MM.1S (cell line): ENCODE measurements at regions not wholly inside any gene's neighbourhood (a gene's known extent, or its start where the extent isn't known, plus 50 kb on each side); places are given as distances from the start of the nearest gene placed in this dataset.
"Not testable (repeated sequence)": the region's sequence is repeated elsewhere in the genome, so short reads cannot be mapped to it uniquely, and the experiment has no call there.

Source experiments
- EZH2 ChIP-seq: fragments of 300-600 bp; sonication (generic); optimal IDR thresholded peaks from 2 replicates; pipeline ENCODE3; 2017; ENCODE audit warnings: low read depth, mild to moderate bottlenecking, antibody characterized with exemption, low read length, mixed read lengths
- EZH2phosphoT487 ChIP-seq: fragments of 300-600 bp; sonication (generic); IDR thresholded peaks from 2 replicates; pipeline ENCODE4 v1.6.1; 2018; ENCODE audit warnings: antibody characterized with exemption, low read length
- TF ChIP-seq, protein P1 (sequence below): fragments of 300-600 bp; sonication (generic); IDR thresholded peaks from 2 replicates; pipeline ENCODE4 v1.5.1; 2016; ENCODE audit warnings: antibody characterized with exemption, low read length, mixed read lengths

- TF ChIP-seq, protein P1, sequence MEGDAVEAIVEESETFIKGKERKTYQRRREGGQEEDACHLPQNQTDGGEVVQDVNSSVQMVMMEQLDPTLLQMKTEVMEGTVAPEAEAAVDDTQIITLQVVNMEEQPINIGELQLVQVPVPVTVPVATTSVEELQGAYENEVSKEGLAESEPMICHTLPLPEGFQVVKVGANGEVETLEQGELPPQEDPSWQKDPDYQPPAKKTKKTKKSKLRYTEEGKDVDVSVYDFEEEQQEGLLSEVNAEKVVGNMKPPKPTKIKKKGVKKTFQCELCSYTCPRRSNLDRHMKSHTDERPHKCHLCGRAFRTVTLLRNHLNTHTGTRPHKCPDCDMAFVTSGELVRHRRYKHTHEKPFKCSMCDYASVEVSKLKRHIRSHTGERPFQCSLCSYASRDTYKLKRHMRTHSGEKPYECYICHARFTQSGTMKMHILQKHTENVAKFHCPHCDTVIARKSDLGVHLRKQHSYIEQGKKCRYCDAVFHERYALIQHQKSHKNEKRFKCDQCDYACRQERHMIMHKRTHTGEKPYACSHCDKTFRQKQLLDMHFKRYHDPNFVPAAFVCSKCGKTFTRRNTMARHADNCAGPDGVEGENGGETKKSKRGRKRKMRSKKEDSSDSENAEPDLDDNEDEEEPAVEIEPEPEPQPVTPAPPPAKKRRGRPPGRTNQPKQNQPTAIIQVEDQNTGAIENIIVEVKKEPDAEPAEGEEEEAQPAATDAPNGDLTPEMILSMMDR, result not testable (repeated sequence)
- not testable (repeated sequence) for TF ChIP-seq EZH2phosphoT487, EZH2
These were observed 154.5 kb downstream of the LMLN start for GRCh38 chr3:198114516-198114915.
